GM21390 (cell line): ENCODE measurements at regions not wholly inside any gene's neighbourhood (a gene's known extent, or its start where the extent isn't known, plus 50 kb on each side); places are given as distances from the start of the nearest gene placed in this dataset.
"Not testable (repeated sequence)": the region's sequence is repeated elsewhere in the genome, so short reads cannot be mapped to it uniquely, and the experiment has no call there.

Experiments
- ATAC-seq: cut with Tn5 transposase; IDR thresholded peaks from one replicate; pipeline ENCODE4 v1.9.1; 2021; ENCODE audit not compliant: unreplicated experiment

DNA sequence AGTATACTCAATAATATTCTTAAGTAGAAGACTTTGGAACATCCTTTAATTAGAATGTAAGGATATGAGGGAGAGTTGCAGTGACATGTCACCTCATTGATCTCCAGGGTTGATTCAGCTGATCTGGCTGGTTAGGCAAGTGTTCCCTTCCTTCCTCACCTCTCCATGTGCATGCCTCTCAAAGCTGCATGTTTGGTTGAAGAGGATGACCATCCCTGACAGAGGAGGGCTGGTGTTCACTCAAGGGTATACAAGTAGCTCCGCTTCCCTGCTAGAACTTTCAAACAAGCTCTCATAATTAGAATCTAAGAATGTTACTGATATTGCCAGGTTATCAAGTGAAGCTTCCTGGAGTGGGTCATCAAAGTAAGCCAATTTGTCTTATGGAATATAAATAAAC, 341.1 kb upstream of the FLRT2 start:
- no peak for ATAC-seq

DNA sequence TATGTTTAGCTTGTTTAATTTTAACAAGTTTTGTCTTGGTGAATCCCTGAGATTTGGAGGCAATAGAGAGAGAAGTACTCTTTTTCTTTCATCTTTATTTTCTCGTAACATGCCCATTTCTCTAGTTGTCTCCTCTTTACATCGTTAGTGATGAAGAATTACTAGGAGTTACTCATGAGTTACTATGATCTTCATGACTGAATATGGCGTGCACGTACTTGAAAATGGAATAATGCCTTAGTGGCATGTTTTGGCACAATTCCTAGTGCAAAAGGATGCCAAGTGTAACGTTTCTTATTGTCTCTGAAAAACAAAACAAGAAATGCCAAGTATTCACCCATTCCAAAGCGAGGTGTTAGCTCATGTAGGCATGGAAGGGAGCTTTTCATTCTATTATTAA, 340.7 kb upstream of the FLRT2 start:
- not testable (repeated sequence) for ATAC-seq

DNA sequence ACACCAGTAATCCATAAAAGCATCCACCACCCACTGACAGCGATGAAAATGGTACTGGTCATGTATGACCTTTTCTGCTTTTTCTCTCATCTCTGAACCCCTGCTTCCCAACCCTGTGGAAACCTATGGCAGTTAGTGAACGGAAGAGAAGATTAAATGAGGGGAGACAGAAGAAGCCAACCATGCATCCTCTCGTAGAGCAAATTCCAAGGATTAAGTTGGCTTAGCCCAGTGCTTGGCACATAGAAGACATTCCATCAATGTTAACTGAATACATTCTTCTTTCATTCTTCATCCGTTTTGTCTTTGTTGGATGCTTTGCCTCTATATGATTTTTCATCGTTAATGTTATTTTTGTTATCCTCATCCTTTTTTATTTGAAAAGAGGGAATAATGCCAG, 339.7 kb upstream of the FLRT2 start:
- no peak for ATAC-seq

DNA sequence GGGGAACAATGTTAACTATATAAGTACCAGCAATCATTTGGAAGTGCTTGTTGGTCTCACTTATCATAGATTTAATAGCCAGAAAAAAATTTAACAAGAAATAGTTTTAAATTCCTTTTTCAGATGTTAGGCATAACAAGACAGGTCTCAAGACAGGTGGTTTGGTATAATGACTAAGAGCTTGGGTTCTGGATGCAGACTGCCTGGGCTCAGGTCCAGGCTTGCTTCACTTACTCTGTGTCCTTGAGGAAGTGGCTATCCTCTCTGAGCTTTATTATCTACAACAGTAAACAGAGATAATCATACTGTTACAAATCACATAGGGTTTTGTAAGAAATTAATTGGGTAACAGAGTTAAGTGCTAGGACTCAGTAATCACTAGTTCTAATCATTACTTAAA, 338.0 kb upstream of the FLRT2 start:
- ATAC-seq = no peak

DNA sequence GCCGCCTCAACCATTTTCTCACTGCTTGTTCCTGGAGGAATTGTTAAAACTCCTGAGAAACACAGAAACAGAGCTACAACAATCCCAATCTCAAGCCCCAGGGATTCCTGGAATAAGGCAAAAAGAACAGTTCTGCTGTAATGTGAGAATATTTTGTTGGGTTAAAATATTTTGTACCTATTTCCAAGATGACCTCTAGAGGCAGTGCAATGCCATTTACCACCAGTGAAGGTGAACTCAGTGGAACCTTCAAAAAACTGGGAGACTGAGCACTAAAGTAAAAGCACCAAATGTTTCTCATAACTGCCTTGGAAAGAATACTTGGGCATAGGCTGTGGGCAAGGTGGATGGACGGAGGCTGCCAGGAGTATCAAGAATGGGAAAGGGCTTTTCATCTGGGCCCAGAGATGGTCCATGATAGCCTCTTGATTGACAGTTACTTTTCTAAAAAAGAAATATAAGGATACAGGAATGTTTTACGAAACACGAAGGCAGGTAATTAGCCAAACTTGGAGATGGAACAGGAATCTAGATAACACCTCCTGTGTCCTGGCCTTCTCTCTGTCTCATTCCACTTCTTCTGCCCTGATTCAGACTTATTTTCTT, 334.0 kb upstream of the FLRT2 start:
- ATAC-seq = no peak

DNA sequence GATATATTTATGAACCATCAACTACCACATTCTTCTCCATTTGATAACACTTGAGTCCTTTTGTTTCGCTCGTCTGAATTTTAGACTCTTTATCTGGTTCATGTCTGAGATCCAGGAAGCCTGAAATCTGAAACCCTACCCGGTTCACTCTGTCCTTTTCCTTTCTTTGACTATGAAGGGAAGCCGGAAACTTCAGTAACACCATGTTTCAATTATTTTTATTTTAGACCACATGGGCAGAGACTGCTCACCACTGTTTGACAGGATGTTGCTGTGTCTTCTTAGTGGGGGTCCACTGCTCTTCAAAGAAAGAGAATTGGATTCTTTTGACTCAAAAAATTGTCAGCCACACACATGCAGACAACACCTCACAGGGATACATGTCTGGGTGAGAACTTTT, 331.9 kb upstream of the FLRT2 start:
- ATAC-seq = no peak

DNA sequence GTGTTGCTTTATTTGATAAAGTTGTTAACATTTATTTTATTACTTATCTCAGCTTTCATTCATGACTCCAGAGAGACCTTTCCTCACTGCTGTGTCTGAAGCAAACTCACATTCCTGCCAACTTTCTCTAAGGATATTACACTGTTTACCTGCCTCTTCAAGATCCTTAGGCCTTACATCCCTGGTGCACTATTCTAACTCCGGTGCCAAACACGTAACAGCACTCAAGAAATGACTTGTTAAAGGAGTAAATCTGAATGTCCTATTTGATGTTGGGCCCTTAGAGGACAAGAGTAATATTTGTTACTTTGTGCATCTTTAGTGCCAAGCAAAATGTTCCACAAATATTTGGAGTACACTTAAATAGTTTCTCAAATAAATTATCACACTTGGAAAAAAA, 324.1 kb upstream of the FLRT2 start:
- ATAC-seq = no peak

DNA sequence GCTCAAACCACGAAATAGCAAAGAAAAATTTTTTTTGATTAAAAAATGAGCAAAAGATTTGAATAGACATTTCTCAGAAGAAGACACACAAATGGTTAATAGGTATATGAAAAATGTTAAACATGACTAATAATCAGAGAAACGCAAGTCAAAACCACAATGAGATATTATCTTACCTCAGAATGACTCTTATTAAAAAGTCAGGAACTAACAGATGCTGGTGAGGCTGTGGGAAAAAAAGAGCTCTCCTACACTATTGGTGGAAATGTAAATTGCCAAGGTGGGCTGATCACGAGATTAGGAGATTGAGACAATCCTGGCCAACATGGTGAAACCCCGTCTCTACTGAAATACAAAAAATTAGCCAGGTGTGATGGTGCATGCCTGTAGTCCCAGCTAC, 315.5 kb upstream of the FLRT2 start:
- ATAC-seq = no peak

DNA sequence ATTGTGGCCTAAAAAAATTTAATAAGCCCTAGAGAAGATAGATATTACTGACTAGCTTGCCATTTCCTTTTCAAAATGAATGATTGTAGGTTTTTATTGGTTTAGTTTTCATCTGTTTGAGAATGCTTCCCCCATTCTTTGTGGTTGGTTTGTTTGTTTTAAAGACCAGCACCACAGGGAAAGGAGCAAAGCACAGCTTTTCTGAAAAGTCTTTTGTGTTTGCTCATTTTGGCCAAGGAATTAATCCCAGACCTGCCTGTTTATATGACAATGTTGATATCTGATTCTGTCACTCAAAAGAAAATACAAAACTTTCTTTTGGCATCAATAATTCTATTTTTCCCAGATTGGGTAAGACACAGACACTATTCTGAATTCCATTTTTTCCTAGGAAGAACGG, 312.5 kb upstream of the FLRT2 start:
- ATAC-seq = no peak

DNA sequence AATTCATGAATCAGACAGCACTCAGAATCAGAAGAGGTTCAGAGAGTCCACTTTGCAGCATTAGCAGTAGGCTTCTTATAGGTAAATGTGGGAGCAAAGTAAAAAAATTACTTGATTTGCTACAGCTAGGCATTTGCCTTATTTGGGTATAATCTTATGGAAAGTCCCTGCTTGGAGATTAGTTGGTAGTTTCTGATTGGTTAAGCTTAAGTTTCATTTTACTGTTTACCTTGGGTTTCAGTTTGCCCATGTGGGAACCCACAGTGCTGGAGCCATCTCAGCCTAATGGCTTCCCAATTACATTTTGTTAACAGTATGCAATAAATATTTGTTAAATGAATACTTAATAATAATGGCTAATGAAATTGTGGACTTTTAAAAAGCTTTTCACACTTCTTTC, 311.0 kb upstream of the FLRT2 start:
- ATAC-seq = no peak

DNA sequence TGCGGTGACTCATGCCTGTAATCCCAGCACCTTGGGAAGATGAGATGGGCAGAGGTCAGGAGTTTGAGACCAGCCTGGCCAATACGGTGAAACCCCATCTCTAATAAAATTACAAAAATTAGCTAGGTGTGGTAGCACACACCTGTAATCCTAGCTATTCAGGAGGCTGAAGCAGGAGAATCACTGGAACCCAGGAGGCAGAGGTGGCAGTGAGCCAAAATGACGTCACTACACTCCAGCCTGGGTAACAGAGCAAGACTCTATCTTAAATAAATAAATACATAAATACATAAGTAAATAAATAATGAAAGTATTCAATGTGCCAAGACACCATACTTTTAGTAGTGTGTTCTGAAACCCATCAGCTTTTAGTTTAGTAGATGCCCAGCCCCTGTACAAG, 308.1 kb upstream of the FLRT2 start:
- no peak for ATAC-seq

DNA sequence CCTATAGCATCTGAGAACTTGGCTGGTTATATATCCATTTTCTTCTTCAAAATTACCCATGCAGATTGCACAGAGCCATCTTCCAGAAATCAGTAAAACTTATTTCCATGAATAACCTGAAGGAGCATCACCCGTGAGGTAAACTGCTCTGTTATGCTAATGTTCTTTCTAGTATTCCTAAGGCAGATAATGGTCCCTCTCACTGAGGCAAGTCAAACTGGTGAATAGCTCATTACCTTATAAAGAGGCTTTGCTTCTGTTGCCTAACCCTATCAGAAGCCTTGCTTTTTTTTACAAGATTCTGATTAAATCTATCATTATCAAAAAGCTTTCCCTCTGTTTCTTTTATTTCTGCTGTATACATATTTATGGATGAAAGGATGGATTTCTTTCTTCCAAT, 307.6 kb upstream of the FLRT2 start:
- ATAC-seq = no peak

DNA sequence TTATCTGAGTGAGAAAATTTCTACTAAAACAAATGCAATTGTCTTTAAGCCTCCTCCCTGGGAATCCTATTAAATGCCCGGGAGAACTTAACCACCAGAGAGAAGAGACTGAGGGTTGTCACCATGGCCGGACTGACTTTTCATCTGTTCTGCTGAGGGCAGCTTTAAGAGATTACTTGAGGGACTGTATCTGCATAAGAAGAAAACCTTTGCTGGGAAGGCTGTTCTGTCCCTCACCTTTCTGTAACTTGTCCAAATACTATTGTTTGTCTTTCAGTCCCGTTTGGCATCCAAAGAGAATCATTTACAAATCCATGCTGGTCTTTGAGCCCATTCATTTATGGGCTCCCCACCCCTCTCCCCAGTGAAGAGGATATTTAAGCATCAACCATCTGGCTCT, 306.3 kb upstream of the FLRT2 start:
- ATAC-seq = no peak

DNA sequence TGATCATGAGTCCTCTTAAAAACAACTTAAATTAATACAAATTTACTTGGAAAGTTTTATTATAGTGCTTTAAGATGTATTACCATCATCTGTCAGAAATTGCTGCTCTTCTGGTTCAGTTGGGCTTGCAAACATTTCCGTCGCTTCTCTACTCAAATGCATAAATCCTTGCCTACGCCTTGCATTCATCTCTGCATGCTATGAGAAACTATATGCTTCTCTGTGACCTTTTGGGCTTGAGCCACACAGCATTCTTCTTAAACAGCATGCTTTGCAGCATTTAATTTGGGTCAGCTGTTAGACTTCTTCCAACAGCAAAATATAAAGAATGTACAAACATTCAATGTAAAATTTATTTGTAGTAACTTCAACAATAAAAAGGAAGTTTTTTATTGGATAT, 305.7 kb upstream of the FLRT2 start:
- ATAC-seq = no peak

DNA sequence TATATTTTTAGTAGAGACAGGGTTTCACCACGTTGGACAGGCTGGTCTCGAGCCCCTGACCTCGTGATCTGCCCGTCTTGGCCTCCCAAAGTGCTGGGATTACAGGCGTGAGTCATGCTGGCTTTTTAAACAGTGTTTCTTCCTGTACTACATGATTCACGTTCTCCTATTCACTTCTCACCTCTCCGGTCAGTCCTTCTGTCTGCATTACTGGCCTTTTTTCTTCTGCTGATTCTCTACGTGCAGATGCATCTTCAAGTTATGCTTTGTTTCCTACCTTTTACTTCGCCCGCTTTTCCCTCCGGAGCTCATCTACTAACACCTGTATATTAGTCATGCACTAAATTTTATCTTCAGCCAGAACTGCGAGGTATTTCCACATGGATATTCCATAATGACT, 296.2 kb upstream of the FLRT2 start:
- ATAC-seq = no peak

DNA sequence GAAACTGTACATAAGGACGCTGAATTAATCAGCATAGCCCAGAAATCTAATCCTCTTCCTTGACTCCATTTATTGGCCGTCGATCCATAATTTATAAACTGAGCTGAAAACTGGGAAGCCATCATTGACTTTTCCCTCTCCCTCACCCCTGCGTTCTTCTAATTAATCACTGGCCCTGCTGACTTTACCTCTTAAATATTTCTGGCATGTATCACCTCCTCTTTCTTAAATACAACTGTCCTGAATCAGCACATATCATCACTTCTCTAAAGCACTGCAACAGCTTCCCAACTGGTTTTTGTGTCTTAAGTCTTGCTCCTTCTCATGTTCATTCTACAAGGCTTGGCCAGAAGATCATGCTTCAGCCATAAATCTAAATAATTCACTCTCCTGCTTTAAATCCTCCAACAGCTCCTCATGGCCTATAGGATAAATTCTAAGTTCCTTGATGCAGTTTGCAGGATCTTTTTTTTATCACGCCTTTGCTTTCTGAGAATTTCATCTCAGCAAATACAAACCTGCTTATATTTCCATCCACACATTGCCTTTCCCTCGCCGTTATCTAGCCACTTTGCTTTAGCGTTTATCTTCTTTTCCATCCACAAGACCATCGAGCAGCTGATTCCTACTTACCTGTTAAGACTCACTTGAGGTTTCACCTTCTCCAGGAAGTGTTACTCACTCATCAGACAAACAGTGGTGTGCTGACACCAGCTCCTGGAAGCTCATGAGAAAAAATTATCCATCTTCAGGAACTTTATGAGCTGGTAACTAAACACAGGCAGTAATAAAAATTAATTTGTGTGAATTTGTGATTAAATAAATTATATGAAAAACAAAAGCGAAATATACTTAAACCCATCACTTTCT, 295.6 kb upstream of the FLRT2 start:
- no peak for ATAC-seq

DNA sequence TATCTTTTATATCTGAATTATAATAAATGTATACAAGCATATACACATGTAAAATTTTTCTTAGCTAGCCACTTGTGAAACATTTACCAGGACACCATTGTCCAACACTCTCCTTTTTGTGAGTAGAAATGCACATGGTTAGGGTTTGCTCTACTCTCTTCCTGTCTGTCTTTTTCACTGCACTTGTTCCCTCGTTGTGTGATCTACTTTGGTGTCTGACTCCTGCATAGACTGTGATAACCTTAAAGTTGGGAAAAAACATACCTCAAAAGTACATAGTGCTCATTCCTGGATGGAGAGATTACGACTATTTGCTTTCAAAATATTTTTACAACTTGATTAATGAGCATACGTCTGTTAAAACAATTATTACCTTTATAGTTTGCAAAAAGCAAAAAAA, 294.1 kb upstream of the FLRT2 start:
- no peak for ATAC-seq

DNA sequence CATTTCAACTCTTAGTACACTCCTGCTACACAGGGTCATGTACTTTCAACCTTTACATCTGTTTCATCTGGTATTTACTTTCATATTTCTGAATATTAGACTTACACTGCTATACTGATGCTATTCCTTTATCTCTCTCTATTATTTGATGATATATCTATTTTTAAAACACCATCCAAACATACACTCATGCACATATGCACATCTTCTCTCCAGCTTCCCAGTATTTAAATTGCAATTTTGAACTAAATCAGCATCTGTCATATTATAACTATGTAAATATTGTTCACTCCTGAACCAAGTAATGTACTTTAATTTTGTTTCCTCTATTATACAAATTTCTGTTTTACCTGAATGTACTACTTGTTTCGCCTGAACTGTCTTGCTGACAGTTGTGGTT, 293.6 kb upstream of the FLRT2 start:
- ATAC-seq = no peak

DNA sequence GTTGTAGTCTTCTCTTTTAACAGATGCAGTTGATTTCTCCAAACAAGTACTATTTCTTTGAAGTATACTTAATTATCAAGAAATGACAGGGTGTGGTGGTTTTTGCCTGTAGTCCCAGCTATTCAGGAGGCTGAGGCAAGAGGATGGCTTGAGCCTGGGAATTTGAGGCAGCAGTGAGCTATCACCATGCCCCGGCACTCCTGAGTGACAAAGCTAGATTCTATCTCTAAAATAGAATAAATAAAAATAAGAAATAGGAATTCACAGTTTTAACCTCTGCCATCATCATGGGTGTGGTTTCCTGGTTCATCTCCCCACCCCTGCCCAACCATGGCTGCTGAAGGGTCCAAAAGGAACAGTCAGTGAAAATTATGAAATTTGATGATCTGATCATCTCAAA, 290.2 kb upstream of the FLRT2 start:
- no peak for ATAC-seq

DNA sequence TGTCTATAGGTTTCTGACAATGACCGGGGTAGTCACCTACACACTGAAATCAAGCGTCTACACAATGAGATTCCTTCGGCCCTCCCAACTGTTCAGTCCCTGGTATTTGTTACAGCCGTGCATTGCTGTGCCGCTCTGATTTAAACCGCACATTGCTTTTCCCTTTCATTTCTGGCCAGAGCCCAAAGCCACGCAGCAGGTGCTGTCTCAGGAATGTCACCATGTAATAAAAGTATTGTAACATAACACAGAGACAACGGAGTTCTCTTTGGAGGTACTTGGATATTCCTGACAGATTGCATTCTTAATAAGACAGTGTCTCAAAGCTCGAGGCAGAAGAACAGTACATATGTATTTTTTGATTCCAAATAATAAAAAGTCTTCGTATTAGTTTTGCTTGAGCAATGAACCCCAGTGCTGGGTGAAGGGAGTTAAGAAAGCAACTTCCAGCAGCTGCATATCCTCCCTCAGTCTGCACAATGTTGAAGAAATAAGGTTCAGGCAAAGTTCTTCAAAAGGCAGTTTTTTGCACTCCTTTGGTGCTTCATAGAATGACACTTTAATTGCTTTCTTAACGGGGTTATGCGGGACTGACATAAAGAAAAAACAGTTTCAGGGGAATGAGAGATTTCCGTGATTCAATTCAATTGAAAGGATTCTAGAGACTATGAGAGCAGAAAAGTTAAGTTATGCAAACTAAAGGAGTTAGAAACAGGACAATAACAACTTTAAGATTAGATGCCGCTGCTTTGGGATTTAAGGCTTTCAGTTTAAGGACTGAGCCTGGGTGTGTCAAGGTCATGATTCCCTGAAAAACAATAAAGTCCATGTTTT, 288.7 kb upstream of the FLRT2 start:
- no peak for ATAC-seq

DNA sequence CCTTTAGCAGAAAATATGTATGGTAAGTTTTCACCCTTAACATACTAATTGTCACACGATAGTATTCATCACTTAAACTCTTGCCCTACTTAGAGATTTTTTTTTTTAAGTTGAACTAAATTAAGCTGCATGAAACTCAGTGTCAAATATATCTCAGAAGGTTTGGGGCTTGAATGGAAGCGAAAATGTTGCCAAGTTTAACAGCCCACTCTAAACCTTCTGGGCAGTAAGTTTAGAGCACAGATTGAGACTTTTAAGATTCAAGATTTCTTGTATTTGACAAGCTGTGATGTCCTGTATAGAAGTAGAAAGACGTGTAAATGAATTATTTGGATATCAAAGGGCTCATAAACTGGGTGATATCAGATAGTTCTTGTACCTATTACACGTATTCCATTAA, 287.3 kb upstream of the FLRT2 start:
- no peak for ATAC-seq

DNA sequence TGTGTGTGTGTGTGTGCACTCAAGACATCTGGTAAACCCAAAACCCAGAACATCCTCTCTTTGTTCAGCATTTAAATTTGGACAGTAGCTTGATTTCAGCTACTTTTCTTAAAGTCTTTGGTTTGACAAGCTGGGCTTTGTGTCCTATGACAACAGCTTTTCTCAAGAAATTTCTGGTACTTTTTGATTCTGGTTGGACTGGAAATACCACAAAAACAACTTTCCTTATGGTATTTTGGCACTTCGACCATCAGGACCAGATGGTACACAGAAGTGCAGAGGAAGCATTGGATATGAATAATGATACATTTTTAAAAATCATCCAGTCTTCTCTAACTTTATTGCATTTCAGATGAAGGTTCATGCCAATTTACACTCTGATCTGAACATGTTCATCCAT, 286.6 kb upstream of the FLRT2 start:
- no peak for ATAC-seq
